ENCODE measurements at regions not wholly inside any gene's neighbourhood (a gene's known extent, or its start where the extent isn't known, plus 50 kb on each side); places are given as distances from the start of the nearest gene placed in this dataset.

- H3K4me1 Mint-ChIP-seq: peaks cover 24% of the 10 kb centered on the region
- H3K9me3 Mint-ChIP-seq: no peaks in the 10 kb centered on the region
- no peak overlapping the region for H3K4me3 Mint-ChIP-seq
- no peak for DNase-seq (ENCODE audit: low spot score in 2 of 2, unreplicated experiment in 2 of 2)
- peaks cover 54% of the 10 kb centered on the region for H3K27me3 Mint-ChIP-seq (ENCODE audit: low read depth)
- H3K36me3 Mint-ChIP-seq: no peaks in the 10 kb centered on the region
- H3K27ac Mint-ChIP-seq: no peak overlapping the region
- no peak for TF ChIP-seq CTCF (IDR thresholded peaks at IDR 0.05; ENCODE audit: unreplicated experiment)
These were observed 110.8 kb upstream of the ZBTB40 start for GRCh38 chr1:22340873-22341272.

GRCh38 chr1:22341791-22342605, 109.7 kb upstream of the ZBTB40 start:
- TF ChIP-seq CTCF (IDR thresholded peaks at IDR 0.05; ENCODE audit: unreplicated experiment): no peak
- peaks cover 63% of the 10 kb centered on the region for H3K27me3 Mint-ChIP-seq (ENCODE audit: low read depth)
- peaks cover 24% of the 10 kb centered on the region for H3K4me1 Mint-ChIP-seq
- peak in 1 of 2 experiments; percentile 71 for DNase-seq (ENCODE audit: low spot score in 2 of 2, unreplicated experiment in 2 of 2)
- no peaks in the 10 kb centered on the region for H3K36me3 Mint-ChIP-seq
- peak overlapping the region; percentile 45 for H3K4me3 Mint-ChIP-seq
- H3K27ac Mint-ChIP-seq: peak overlapping the region; percentile 80
- no peaks in the 10 kb centered on the region for H3K9me3 Mint-ChIP-seq

- Mint-ChIP-seq H3K27me3 (ENCODE audit: low read depth) (peaks cover 63% of the 10 kb centered on the region), H3K9me3 (no peaks in the 10 kb centered on the region), H3K4me1 (peaks cover 24% of the 10 kb centered on the region), H3K27ac (no peak overlapping the region), H3K36me3 (no peaks in the 10 kb centered on the region), H3K4me3 (peak overlapping the region; percentile 45)
- no peak for DNase-seq (ENCODE audit: low spot score in 2 of 2, unreplicated experiment in 2 of 2)
- no peak for TF ChIP-seq CTCF (IDR thresholded peaks at IDR 0.05; ENCODE audit: unreplicated experiment)
These were observed 108.9 kb upstream of the ZBTB40 start for GRCh38 chr1:22342734-22343191.

- no peaks in the 10 kb centered on the region for H3K9me3 Mint-ChIP-seq
- no peak for DNase-seq (ENCODE audit: low spot score in 2 of 2, unreplicated experiment in 2 of 2)
- no peaks in the 10 kb centered on the region for H3K36me3 Mint-ChIP-seq
- peaks cover 63% of the 10 kb centered on the region for H3K27me3 Mint-ChIP-seq (ENCODE audit: low read depth)
- H3K4me1 Mint-ChIP-seq: peaks cover 26% of the 10 kb centered on the region
- no peak overlapping the region for H3K27ac Mint-ChIP-seq
- no peak for TF ChIP-seq CTCF (IDR thresholded peaks at IDR 0.05; ENCODE audit: unreplicated experiment)
- no peak overlapping the region for H3K4me3 Mint-ChIP-seq
These were observed 108.0 kb upstream of the ZBTB40 start for GRCh38 chr1:22343456-22344328.

- no peak for TF ChIP-seq CTCF (IDR thresholded peaks at IDR 0.05; ENCODE audit: unreplicated experiment)
- H3K27me3 Mint-ChIP-seq (ENCODE audit: low read depth): peaks cover 64% of the 10 kb centered on the region
- no peak overlapping the region for H3K27ac Mint-ChIP-seq
- H3K4me3 Mint-ChIP-seq: no peak overlapping the region
- peaks cover 28% of the 10 kb centered on the region for H3K4me1 Mint-ChIP-seq
- no peaks in the 10 kb centered on the region for H3K36me3 Mint-ChIP-seq
- H3K9me3 Mint-ChIP-seq: no peaks in the 10 kb centered on the region
- no peak for DNase-seq (ENCODE audit: low spot score in 2 of 2, unreplicated experiment in 2 of 2)
These were observed 107.4 kb upstream of the ZBTB40 start for GRCh38 chr1:22344329-22344630.

Data from mesothelial cell of epicardium (in vitro differentiated cells).